ENCODE measurements at regions not wholly inside any gene's neighbourhood (a gene's known extent, or its start where the extent isn't known, plus 50 kb on each side); places are given as distances from the start of the nearest gene placed in this dataset.

DNA sequence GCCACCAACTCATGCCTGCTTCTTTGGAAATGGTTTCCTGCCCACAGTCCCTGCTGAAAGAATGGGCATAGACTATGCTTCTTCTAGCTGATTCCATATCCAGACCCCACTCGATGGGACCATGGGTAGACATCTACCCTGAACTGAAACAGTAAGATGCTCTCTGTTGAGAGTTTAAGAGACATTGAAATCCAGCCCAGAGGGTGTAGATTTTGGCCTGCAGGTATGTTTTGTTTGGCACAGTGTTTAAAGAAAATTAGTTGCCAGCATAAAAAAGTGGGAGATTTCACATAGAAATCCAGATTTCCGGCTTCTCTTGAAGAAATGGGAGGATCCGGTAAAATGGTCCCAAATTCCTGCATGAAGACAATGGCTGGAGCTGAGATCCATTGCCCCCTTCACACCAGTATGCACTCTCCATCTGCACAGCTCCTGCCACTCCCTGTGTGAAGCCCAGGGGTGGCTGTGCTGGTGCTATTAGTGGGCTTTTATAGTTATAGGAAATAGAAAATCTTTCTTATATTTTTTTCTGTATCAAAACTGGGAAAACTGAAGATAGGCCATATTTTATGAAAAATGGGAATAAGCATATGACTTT lies 218.1 kb downstream of the PTEN start:
- Histone ChIP-seq H3K27ac (no peak overlapping the region), H3K9me3 (no peaks in the 10 kb centered on the region), H3K36me3 (no peaks in the 10 kb centered on the region), H3K4me1 (no peaks in the 10 kb centered on the region), H3K4me3 (no peak overlapping the region), H3K27me3 (no peaks in the 10 kb centered on the region)
- DNase-seq (ENCODE audit: low spot score in 2 of 2) = no peak
- intact Hi-C loops (cut with DNase I; ENCODE audit: low total_unique reads) = no loop called here
- TF ChIP-seq POLR2AphosphoS5 (IDR thresholded peaks at IDR 0.05) = no peak
- no peak for TF ChIP-seq POLR2A (IDR thresholded peaks at IDR 0.05)
- TF ChIP-seq, protein P1, sequence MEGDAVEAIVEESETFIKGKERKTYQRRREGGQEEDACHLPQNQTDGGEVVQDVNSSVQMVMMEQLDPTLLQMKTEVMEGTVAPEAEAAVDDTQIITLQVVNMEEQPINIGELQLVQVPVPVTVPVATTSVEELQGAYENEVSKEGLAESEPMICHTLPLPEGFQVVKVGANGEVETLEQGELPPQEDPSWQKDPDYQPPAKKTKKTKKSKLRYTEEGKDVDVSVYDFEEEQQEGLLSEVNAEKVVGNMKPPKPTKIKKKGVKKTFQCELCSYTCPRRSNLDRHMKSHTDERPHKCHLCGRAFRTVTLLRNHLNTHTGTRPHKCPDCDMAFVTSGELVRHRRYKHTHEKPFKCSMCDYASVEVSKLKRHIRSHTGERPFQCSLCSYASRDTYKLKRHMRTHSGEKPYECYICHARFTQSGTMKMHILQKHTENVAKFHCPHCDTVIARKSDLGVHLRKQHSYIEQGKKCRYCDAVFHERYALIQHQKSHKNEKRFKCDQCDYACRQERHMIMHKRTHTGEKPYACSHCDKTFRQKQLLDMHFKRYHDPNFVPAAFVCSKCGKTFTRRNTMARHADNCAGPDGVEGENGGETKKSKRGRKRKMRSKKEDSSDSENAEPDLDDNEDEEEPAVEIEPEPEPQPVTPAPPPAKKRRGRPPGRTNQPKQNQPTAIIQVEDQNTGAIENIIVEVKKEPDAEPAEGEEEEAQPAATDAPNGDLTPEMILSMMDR (IDR thresholded peaks at IDR 0.05) = no peak

GRCh38 chr10:88082391-88082790 lies 219.0 kb downstream of the PTEN start:
- TF ChIP-seq, protein P1 (IDR thresholded peaks at IDR 0.05) = no peak
- no peak for TF ChIP-seq POLR2AphosphoS5 (IDR thresholded peaks at IDR 0.05)
- Histone ChIP-seq H3K9me3 (no peaks in the 10 kb centered on the region), H3K4me3 (no peak overlapping the region), H3K36me3 (no peaks in the 10 kb centered on the region), H3K27ac (no peak overlapping the region), H3K4me1 (no peaks in the 10 kb centered on the region), H3K27me3 (no peaks in the 10 kb centered on the region)
- no peak for DNase-seq (ENCODE audit: low spot score in 2 of 2)
- intact Hi-C loops (cut with DNase I; ENCODE audit: low total_unique reads) = no loop called here

DNA sequence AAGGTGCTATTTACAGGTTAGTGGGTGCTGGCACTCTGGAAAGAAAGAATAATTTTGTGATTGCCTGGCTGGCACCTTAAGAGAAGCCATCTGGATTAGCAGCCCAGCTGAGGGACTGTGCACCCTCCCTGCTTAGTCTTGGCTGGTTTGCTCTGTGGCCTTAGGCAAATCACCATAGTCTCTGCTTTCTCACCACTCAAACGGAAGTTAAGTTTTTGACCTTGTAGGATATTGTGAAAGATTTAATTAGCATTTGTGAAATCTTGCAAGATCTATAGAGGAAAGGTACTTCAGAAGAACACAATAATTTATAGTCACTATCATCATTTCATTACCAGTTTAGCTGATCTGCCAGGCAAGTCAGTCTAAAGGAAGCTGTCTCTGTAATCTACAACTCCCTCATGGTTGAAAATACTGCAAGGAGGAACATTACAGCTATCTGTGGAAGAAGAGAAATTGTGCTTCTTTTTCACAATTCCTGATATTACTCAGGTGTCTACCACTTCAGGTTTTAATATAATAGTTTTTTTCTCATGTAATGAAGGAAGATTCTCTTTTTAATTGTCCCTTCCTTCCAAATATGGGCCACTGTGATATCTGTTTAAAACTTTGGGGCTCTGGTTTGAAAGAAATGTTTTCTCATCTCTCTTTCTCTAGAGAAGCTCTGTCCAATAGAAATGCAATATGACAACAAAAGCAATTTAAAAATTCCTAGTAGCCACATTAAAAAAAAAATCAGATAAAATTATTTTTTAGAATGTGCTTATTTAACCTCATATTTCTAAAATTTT lies 219.6 kb downstream of the PTEN start:
- DNase-seq (ENCODE audit: low spot score in 2 of 2) = no peak
- Histone ChIP-seq H3K36me3 (no peaks in the 10 kb centered on the region), H3K4me3 (no peak overlapping the region), H3K9me3 (no peaks in the 10 kb centered on the region), H3K4me1 (no peaks in the 10 kb centered on the region), H3K27ac (no peak overlapping the region), H3K27me3 (no peaks in the 10 kb centered on the region)
- TF ChIP-seq, protein P1 (IDR thresholded peaks at IDR 0.05) = no peak
- TF ChIP-seq POLR2AphosphoS5 (IDR thresholded peaks at IDR 0.05) = no peak
- TF ChIP-seq POLR2A (IDR thresholded peaks at IDR 0.05) = no peak
- intact Hi-C loops (cut with DNase I; ENCODE audit: low total_unique reads) = no loop called here

GRCh38 chr10:88083597-88083989 lies 220.2 kb downstream of the PTEN start:
- no peaks in the 10 kb centered on the region for H3K36me3 ChIP-seq
- no peak overlapping the region for H3K4me3 ChIP-seq
- no peaks in the 10 kb centered on the region for H3K9me3 ChIP-seq
- H3K27me3 ChIP-seq = no peaks in the 10 kb centered on the region
- intact Hi-C loops (cut with DNase I; ENCODE audit: low total_unique reads) = no loop called here
- no peak overlapping the region for H3K27ac ChIP-seq
- DNase-seq (ENCODE audit: low spot score in 2 of 2) = no peak
- no peaks in the 10 kb centered on the region for H3K4me1 ChIP-seq
- no peak for TF ChIP-seq POLR2A (IDR thresholded peaks at IDR 0.05)

DNA sequence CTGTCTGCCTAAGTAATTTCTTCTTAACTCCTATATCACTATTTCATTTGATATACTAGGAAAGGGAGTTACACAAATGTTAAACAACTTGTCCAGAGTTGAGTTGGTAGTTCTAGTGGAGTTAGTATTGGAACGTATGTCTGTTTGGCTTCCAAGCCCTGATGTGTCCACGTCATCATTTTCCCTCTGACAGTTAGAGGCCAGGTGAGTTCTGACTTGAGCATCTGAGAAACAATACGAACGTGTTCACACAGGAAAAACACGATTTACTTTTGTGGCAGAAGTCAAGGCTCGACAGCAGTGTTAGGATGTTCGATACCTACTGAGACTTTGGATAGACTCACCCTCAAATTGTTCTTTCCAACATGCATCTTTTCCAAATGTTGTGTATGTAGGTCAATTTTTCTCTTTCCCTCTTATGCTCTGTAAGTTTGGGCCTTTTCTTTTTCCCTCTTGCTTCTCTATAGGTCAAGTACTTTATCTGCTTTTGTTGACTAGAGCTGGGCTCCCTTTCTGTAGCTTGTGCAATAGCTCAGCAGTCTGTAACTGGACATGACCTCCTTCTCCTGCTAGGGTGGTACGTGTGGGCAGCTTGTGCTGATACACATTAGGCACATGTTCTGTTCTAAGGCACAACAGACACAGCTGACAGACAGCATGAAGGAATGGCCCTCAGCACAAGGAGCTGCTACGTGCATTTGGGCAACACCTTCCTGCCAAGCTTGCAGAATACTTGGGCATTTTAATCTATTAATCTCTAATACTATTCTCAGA lies 222.9 kb downstream of the PTEN start:
- Histone ChIP-seq H3K4me3 (no peak overlapping the region), H3K27ac (no peak overlapping the region), H3K4me1 (no peaks in the 10 kb centered on the region), H3K27me3 (no peaks in the 10 kb centered on the region), H3K9me3 (no peaks in the 10 kb centered on the region), H3K36me3 (no peaks in the 10 kb centered on the region)
- intact Hi-C loops (cut with DNase I; ENCODE audit: low total_unique reads) = no loop called here
- TF ChIP-seq, protein P1 (IDR thresholded peaks at IDR 0.05) = no peak
- TF ChIP-seq POLR2A (IDR thresholded peaks at IDR 0.05) (no peak), POLR2AphosphoS5 (IDR thresholded peaks at IDR 0.05) (no peak)
- no peak for DNase-seq (ENCODE audit: low spot score in 2 of 2)
